ENCODE measurements at regions not wholly inside any gene's neighbourhood (a gene's known extent, or its start where the extent isn't known, plus 50 kb on each side); places are given as distances from the start of the nearest gene placed in this dataset.
"Not testable (repeated sequence)": the region's sequence is repeated elsewhere in the genome, so short reads cannot be mapped to it uniquely, and the experiment has no call there.

DNA sequence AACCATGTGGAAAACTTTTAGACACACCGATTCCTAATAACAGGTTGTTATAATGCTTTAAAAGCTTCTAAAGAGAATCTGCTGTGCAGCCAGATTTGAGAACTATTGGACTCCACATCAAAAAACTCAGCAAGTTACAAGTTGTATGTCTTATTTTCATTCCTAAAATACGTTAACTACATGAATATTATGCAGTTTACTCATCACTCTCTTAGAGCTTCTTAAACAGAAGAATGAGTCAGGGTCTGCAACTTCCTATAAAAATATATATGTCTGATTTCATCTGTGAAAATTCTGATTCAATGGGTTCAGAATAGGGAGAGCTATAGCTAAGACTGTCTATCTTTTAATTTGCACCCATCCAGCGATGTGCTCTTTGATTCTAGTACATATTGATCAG lies 244.2 kb upstream of the EPHA3 start:
- H3K4me3 ChIP-seq, result no peak overlapping the region
- H3K27ac ChIP-seq, result no peak overlapping the region
- no peak for TF ChIP-seq POLR2A (IDR thresholded peaks at IDR 0.05)
- no peak for TF ChIP-seq CTCF (IDR thresholded peaks at IDR 0.05)
- no peaks in the 10 kb centered on the region for H3K9me3 ChIP-seq
- no peaks in the 10 kb centered on the region for H3K4me1 ChIP-seq
- no peaks in the 10 kb centered on the region for H3K36me3 ChIP-seq
- no peaks in the 10 kb centered on the region for H3K27me3 ChIP-seq
- DNase-seq, result no peak

DNA sequence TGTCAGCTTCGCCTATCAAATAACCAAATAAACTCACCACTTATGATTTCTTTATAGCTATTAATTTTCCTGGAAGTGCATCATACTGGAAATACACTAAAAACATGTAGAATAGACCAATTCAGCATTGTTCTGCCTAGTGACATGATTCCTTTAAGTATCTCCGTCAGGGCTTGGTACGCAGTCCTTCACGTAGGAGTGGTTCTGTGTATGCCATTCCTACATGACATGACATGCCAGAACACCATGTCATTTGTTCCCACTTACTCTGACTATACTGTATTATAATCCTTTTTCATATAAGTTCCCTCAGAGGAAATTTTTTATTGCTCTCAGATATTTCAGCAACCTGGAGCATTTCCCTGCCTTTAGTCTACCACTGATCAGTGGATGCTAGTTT lies 230.7 kb upstream of the EPHA3 start:
- Histone ChIP-seq H3K27me3 (no peaks in the 10 kb centered on the region), H3K4me3 (no peak overlapping the region), H3K27ac (no peak overlapping the region), H3K9me3 (no peaks in the 10 kb centered on the region), H3K4me1 (no peaks in the 10 kb centered on the region), H3K36me3 (no peaks in the 10 kb centered on the region)
- no peak for TF ChIP-seq POLR2A (IDR thresholded peaks at IDR 0.05)
- no peak for TF ChIP-seq CTCF (IDR thresholded peaks at IDR 0.05)
- no peak for DNase-seq

GRCh38 chr3:88879905-88880304 lies 227.5 kb upstream of the EPHA3 start:
- H3K4me1 ChIP-seq, result no peaks in the 10 kb centered on the region
- no peak overlapping the region for H3K27ac ChIP-seq
- no peak for DNase-seq
- no peaks in the 10 kb centered on the region for H3K36me3 ChIP-seq
- TF ChIP-seq POLR2A (IDR thresholded peaks at IDR 0.05) (no peak), CTCF (IDR thresholded peaks at IDR 0.05) (no peak)
- no peaks in the 10 kb centered on the region for H3K9me3 ChIP-seq
- H3K4me3 ChIP-seq, result no peak overlapping the region
- H3K27me3 ChIP-seq, result no peaks in the 10 kb centered on the region

GRCh38 chr3:88882121-88882520 lies 225.3 kb upstream of the EPHA3 start:
- TF ChIP-seq POLR2A (IDR thresholded peaks at IDR 0.05) (no peak), CTCF (IDR thresholded peaks at IDR 0.05) (no peak)
- Histone ChIP-seq H3K36me3 (no peaks in the 10 kb centered on the region), H3K27ac (no peak overlapping the region), H3K4me3 (no peak overlapping the region), H3K9me3 (no peaks in the 10 kb centered on the region), H3K4me1 (no peaks in the 10 kb centered on the region), H3K27me3 (no peaks in the 10 kb centered on the region)
- DNase-seq, result no peak

DNA sequence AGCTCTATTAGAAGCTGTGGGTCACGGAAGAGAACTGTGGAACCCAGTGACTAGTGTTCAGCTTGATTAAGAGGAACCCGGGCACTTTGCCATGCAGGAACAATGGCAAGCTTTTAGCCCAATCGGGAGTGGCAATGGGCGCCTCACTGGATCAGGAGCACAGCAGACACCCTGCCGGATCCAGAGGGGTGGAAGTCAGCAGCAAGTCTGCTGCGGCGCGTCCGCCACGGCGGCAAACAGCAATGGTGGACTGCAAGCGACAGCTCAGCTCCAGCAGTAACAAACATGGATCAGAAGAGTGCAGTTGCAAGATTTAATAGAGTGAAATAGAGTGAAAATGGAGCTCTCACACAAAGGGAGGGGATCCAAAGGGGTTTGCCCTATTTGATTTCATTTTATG lies 220.8 kb upstream of the EPHA3 start:
- H3K4me1 ChIP-seq, H3K36me3 ChIP-seq, H3K9me3 ChIP-seq, H3K27me3 ChIP-seq, H3K4me3 ChIP-seq, DNase-seq, H3K27ac ChIP-seq: not testable (repeated sequence)

DNA sequence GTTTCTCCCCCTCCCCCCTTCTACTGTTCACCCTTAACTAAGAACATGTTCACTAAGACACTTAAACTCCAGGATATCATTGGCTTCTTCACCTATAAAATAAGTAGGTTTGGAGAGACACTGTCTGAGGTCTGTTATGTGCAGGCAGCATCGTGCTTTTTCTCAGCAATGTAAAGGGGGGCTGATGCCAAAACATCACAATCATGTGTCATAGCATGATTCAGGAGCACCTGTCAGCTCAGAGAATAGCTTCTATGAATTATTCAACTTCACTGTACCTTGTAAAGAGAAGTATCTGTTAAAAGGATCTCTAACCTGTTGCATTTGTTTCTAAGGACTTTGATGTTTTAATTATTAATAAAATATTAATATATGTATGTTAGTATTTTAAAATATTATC lies 211.4 kb upstream of the EPHA3 start:
- Histone ChIP-seq H3K4me1 (no peaks in the 10 kb centered on the region), H3K27me3 (no peaks in the 10 kb centered on the region), H3K36me3 (no peaks in the 10 kb centered on the region), H3K4me3 (no peak overlapping the region), H3K9me3 (no peaks in the 10 kb centered on the region), H3K27ac (no peak overlapping the region)
- no peak for TF ChIP-seq CTCF (IDR thresholded peaks at IDR 0.05)
- no peak for TF ChIP-seq POLR2A (IDR thresholded peaks at IDR 0.05)
- no peak for DNase-seq
